Lower leg skin (tissue), 4 donors: ENCODE measurements at regions not wholly inside any gene's neighbourhood (a gene's known extent, or its start where the extent isn't known, plus 50 kb on each side); places are given as distances from the start of the nearest gene placed in this dataset.

ENCODE experiments used
- DNase-seq, 2 donors: peaks; one replicate each; pipeline ENCODE4 v3.0.0-alpha.2; 2019; ENCODE audit warnings: low spot score in 2 of 2
- H3K4me3 ChIP-seq: fragments of 200-600 bp; sonication (generic); 2 replicates; pipeline ENCODE4 v1.5.1; 2017; ENCODE audit warnings: mild to moderate bottlenecking, low read depth; ENCODE audit not compliant: poor library complexity, severe bottlenecking
- POLR2A ChIP-seq, 2 donors: fragments of 450-650 bp; IDR thresholded peaks; one replicate each; pipeline ENCODE4 v1.6.1; 2016 to 2017; ENCODE audit warnings: antibody characterized with exemption in 2 of 2, mild to moderate bottlenecking in 1 of 2, moderate library complexity in 1 of 2
- WGBS, 2 donors: methylation state at CpG; one replicate each; pipeline ENCODE4 v1.1.5; 2018; 5-methylcytosine and 5-hydroxymethylcytosine counted together
- intact Hi-C: fragments of 100-400 bp; cut with DNase I; formaldehyde crosslinking; loops from one replicate; pipeline ENCODE4 v1.15.0; 2023; ENCODE audit warnings: low total_unique reads
- TF ChIP-seq, protein P1 (sequence below), 3 donors: fragments of 450-650 bp; IDR thresholded peaks; one replicate each; pipeline ENCODE4 v1.5.1; 2016; ENCODE audit warnings: antibody characterized with exemption in 3 of 3, mild to moderate bottlenecking in 3 of 3, moderate library complexity in 2 of 3

DNA sequence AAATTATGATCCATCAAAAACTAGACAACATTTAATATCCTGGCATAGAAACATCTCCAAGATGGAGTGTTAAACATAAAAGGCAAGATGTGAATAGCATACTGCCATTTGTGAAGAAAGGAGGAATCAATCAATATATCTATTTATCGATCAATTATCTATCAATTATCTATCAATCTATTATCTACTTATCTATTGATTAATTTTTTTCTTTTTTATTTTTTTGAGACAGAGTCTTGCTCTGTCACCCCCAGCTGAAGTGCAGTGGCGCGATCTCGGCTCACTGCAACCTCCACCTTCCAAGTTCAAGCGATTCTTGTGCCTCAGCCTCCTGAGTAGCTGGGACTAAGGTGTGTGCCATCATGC is 117.0 kb upstream of the RFLNA start:
- intact Hi-C loops = no loop called here
- DNase-seq = no peak
- TF ChIP-seq, protein P1, sequence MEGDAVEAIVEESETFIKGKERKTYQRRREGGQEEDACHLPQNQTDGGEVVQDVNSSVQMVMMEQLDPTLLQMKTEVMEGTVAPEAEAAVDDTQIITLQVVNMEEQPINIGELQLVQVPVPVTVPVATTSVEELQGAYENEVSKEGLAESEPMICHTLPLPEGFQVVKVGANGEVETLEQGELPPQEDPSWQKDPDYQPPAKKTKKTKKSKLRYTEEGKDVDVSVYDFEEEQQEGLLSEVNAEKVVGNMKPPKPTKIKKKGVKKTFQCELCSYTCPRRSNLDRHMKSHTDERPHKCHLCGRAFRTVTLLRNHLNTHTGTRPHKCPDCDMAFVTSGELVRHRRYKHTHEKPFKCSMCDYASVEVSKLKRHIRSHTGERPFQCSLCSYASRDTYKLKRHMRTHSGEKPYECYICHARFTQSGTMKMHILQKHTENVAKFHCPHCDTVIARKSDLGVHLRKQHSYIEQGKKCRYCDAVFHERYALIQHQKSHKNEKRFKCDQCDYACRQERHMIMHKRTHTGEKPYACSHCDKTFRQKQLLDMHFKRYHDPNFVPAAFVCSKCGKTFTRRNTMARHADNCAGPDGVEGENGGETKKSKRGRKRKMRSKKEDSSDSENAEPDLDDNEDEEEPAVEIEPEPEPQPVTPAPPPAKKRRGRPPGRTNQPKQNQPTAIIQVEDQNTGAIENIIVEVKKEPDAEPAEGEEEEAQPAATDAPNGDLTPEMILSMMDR (IDR thresholded peaks at IDR 0.05) = no peak
- TF ChIP-seq POLR2A (IDR thresholded peaks at IDR 0.05) = no peak
- 96 to 99% methylated on average over 5 of the region's 5 CpGs for WGBS, 2 donors
- no peak overlapping the region for H3K4me3 ChIP-seq

DNA sequence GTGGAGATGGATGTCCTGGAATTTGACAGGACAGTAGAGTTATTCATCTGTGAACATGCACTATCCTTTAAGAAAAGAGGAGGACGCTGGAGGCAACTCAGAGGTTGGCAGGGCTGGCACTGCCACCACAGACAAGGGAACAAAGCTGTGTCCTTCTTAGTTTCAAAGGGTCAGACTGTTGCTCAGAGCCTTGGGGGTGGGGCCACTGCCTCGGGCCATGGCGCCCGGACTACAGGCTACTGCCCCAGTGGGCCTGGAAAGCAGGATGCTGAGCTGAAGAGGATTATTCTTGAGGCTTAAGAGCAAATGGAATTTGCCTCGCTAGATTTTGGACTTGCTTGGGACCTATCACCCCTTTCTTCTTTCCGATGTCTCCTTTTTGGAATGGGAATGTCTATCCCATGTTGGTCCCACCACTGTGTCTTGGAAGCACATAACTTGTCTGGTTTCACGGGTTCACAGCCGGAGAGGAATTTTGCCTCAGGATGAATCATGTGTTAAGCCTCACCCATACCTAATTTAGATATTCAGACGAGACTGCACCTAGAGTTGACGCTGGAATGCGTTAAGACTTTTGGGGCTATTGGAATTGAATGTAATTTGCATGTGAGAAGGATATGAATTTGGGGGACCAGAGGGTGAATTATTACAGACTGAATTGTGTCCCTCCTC is 114.8 kb upstream of the RFLNA start:
- TF ChIP-seq, protein P1 (IDR thresholded peaks at IDR 0.05) = no peak
- no peak for TF ChIP-seq POLR2A (IDR thresholded peaks at IDR 0.05)
- no peak overlapping the region for H3K4me3 ChIP-seq
- intact Hi-C loops = no loop called here
- no peak for DNase-seq
- 63 to 65% methylated on average over 11 of the region's 11 CpGs for WGBS, 2 donors

DNA sequence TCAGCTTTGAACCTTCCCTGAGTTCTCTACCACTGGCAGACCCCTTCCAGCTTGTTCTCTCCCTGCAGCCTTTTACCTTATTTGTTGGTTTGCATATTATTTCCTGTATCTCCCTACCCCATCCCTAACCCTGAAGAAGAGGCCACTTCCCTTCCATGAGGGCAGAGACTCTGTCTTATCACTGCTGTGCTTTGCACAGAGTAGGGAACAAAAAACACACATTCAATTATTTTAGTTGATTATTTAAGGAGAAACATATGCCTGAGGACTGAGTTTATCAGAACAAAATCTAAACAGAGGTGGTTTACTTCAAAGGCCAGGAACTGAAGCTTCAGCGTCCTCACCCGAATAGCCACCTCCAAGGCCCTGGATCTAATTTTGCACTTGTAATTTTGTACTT is 111.7 kb upstream of the RFLNA start:
- no peak for DNase-seq
- intact Hi-C loops = no loop called here
- H3K4me3 ChIP-seq = no peak overlapping the region
- 66 to 73% methylated on average over 2 of the region's 2 CpGs for WGBS, 2 donors
- TF ChIP-seq, protein P1 (IDR thresholded peaks at IDR 0.05) = no peak
- TF ChIP-seq POLR2A (IDR thresholded peaks at IDR 0.05) = no peak

DNA sequence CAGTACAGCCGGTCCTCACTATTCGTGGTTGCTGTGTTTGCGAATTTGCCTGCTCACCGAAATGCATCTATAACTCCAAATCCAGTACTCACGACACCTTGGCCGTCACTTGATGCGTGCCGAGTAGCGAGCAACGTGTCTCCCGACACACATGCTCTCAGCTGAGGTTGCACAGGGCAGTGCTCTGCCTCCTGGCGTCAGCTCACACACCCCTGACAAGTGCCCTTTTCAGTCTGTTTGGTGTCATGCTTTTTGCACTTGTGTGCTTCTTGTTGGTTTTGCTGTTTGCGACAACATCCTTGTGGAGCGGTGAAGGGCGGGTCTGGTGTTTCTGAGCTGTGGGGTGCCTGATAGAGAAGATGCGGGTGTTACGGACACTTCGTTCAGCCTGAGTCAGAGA is 110.4 kb upstream of the RFLNA start:
- intact Hi-C loops = no loop called here
- H3K4me3 ChIP-seq = no peak overlapping the region
- TF ChIP-seq POLR2A (IDR thresholded peaks at IDR 0.05) = no peak
- TF ChIP-seq, protein P1 (IDR thresholded peaks at IDR 0.05) = no peak
- 94 to 96% methylated on average over 18 of the region's 18 CpGs for WGBS, 2 donors
- no peak for DNase-seq

DNA sequence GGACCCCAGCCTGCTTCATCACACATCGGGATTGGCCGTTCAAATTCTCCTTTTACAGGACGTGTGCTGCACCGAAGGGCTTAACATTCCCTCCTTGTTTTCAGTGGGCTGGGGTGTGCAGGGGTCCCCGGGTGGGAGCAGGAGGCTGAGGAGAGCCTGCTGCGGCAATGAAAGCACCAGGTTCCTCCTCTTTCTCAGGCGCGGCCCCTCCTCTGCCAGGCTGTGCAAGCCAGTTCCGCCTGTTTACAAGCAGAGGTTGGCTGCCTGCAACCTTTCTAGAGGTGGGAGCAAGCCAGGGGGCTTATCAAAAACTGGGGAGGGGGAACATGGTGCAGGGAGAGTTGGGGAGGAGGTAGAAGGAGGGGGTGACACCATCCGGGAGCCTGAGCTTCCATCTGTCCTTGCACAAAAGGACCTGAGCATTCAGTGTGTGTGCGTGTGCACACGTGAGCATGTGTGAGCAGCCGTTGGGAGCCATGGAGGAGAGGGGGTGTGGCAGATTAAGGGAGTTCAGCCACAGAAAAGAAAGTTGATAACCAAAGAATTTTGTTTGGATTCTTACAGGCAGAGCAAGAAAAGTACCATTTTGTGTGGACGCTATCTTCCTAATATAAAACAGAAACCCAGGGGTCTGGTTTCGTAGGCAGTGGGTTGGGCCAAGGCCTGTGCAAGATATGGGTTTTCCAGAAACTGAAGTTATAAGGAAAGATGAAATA is 108.8 kb upstream of the RFLNA start:
- intact Hi-C loops = no loop called here
- DNase-seq = no peak
- no peak overlapping the region for H3K4me3 ChIP-seq
- TF ChIP-seq POLR2A (IDR thresholded peaks at IDR 0.05) = no peak
- TF ChIP-seq, protein P1 (IDR thresholded peaks at IDR 0.05) = no peak
- 81 to 82% methylated on average over 15 of the region's 15 CpGs for WGBS, 2 donors
